ENCODE measurements at regions not wholly inside any gene's neighbourhood (a gene's known extent, or its start where the extent isn't known, plus 50 kb on each side); places are given as distances from the start of the nearest gene placed in this dataset.

DNA sequence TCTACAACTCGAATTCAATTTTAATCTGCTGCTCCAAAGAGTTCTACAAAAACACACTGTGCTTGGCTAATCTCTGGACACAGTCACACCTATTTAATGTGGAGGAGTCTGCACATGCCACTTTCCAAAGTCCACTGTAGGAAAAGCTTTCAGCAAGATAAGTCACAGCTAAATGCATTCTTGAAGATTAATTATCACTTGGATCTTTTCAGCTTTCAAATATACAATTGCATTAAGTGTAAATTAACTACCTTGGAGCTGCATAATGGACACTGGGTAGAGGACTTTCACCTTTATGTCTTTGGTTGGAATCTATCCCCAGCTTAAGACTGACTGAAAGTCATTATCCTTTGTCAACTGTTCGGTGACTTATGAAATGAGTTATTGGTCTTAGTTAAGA is 565.1 kb downstream of the PIK3C3 start:
- Histone ChIP-seq H3K27ac (ENCODE audit: low read depth in 2 of 2, low read length in 2 of 2) (no peak overlapping the region), H3K4me1 (ENCODE audit: control insufficient read depth in 2 of 3, insufficient read depth in 2 of 3, low read depth in 1 of 3, low read length in 3 of 3) (no peaks in the 10 kb centered on the region), H3K9me3 (ENCODE audit: control insufficient read depth in 2 of 3, insufficient read depth in 1 of 3, low read length in 3 of 3) (no peaks in the 10 kb centered on the region), H3K27me3 (ENCODE audit: control insufficient read depth, insufficient read depth, low read length) (no peaks in the 10 kb centered on the region), H3K4me3 (ENCODE audit: low read length in 3 of 3) (no peak overlapping the region), H3K36me3 (ENCODE audit: control insufficient read depth in 2 of 3, insufficient read depth in 3 of 3, low read length in 3 of 3) (no peaks in the 10 kb centered on the region), H3K9ac (ENCODE audit: low read length in 3 of 3) (no peak overlapping the region)
- peak in 1 of 5 donors; percentile 31 for DNase-seq
- TF ChIP-seq CTCF (IDR thresholded peaks at IDR 0.05; ENCODE audit: borderline replicate concordance, extremely low read depth, insufficient read depth), result no peak
- intact Hi-C loops (cut with DNase I), result no loop called here
- no peak for FAIRE-seq

DNA sequence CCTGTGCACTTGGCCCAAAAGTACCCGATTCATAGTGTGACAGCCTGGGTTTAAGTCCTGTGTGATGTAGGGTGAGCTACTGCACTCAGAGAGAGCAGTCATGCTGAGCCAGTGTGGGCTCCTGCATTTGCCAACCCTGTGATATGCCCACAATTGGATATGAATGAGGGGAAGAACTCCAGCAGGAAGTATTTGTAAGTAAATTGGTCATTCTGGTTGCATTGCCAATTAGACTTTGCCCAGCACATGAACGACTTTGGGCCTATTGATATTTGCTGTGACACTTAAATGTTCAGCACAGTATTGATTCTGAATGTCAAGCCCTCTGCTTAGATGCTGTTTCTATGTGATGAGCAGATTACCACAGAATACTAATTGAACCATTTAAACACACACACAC is 570.9 kb downstream of the PIK3C3 start:
- H3K36me3 ChIP-seq (ENCODE audit: control insufficient read depth in 2 of 3, insufficient read depth in 3 of 3, low read length in 3 of 3), result no peaks in the 10 kb centered on the region
- no peaks in the 10 kb centered on the region for H3K9me3 ChIP-seq (ENCODE audit: control insufficient read depth in 2 of 3, insufficient read depth in 1 of 3, low read length in 3 of 3)
- FAIRE-seq, result no peak
- no peak overlapping the region for H3K9ac ChIP-seq (ENCODE audit: low read length in 3 of 3)
- no peak for TF ChIP-seq CTCF (IDR thresholded peaks at IDR 0.05; ENCODE audit: borderline replicate concordance, extremely low read depth, insufficient read depth)
- no peak overlapping the region for H3K4me3 ChIP-seq (ENCODE audit: low read length in 3 of 3)
- DNase-seq, result no peak
- intact Hi-C loops (cut with DNase I), result no loop called here
- H3K27ac ChIP-seq (ENCODE audit: low read depth in 2 of 2, low read length in 2 of 2), result no peak overlapping the region
- H3K4me1 ChIP-seq (ENCODE audit: control insufficient read depth in 2 of 3, insufficient read depth in 2 of 3, low read depth in 1 of 3, low read length in 3 of 3), result no peaks in the 10 kb centered on the region
- H3K27me3 ChIP-seq (ENCODE audit: control insufficient read depth, insufficient read depth, low read length), result no peaks in the 10 kb centered on the region

GRCh38 chr18:42527766-42528165 is 572.7 kb downstream of the PIK3C3 start:
- H3K4me1 ChIP-seq (ENCODE audit: control insufficient read depth in 2 of 3, insufficient read depth in 2 of 3, low read depth in 1 of 3, low read length in 3 of 3), result no peaks in the 10 kb centered on the region
- H3K4me3 ChIP-seq (ENCODE audit: low read length in 3 of 3), result no peak overlapping the region
- DNase-seq (no peak), FAIRE-seq (no peak)
- intact Hi-C loops (cut with DNase I), result no loop called here
- no peaks in the 10 kb centered on the region for H3K36me3 ChIP-seq (ENCODE audit: control insufficient read depth in 2 of 3, insufficient read depth in 3 of 3, low read length in 3 of 3)
- H3K27ac ChIP-seq (ENCODE audit: low read depth in 2 of 2, low read length in 2 of 2), result no peak overlapping the region
- H3K9me3 ChIP-seq (ENCODE audit: control insufficient read depth in 2 of 3, insufficient read depth in 1 of 3, low read length in 3 of 3), result no peaks in the 10 kb centered on the region
- H3K9ac ChIP-seq (ENCODE audit: low read length in 3 of 3), result no peak overlapping the region
- TF ChIP-seq CTCF (IDR thresholded peaks at IDR 0.05; ENCODE audit: borderline replicate concordance, extremely low read depth, insufficient read depth), result no peak
- H3K27me3 ChIP-seq (ENCODE audit: control insufficient read depth, insufficient read depth, low read length), result no peaks in the 10 kb centered on the region

DNA sequence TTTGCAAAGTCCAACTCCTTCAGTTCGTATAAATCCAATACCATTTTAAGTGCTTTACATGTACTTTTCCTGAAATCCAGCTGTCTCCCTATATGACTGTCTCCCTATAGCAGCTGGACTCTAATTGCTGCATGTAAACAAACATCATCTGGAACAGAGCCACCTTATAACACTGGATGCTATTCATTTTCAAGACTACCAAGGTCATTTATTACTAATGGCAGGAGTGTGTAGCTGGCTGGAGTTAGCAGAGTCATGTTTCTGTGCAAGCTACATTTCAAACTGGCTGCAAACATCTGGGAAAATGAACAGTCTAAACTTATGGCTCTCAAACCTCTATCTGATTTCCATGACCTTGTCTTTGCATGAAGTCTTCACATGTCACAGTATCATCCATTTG is 575.2 kb downstream of the PIK3C3 start:
- TF ChIP-seq CTCF (IDR thresholded peaks at IDR 0.05; ENCODE audit: borderline replicate concordance, extremely low read depth, insufficient read depth), result no peak
- Histone ChIP-seq H3K9ac (ENCODE audit: low read length in 3 of 3) (no peak overlapping the region), H3K4me3 (ENCODE audit: low read length in 3 of 3) (no peak overlapping the region), H3K27ac (ENCODE audit: low read depth in 2 of 2, low read length in 2 of 2) (no peak overlapping the region), H3K4me1 (ENCODE audit: control insufficient read depth in 2 of 3, insufficient read depth in 2 of 3, low read depth in 1 of 3, low read length in 3 of 3) (peaks cover 0 to 3% (median 0%) of the 10 kb centered on the region in 3 donors), H3K36me3 (ENCODE audit: control insufficient read depth in 2 of 3, insufficient read depth in 3 of 3, low read length in 3 of 3) (no peaks in the 10 kb centered on the region), H3K27me3 (ENCODE audit: control insufficient read depth, insufficient read depth, low read length) (no peaks in the 10 kb centered on the region), H3K9me3 (ENCODE audit: control insufficient read depth in 2 of 3, insufficient read depth in 1 of 3, low read length in 3 of 3) (no peaks in the 10 kb centered on the region)
- intact Hi-C loops (cut with DNase I), result no loop called here
- FAIRE-seq, result no peak
- DNase-seq, result peak in 3 of 5 donors; percentile 13 to 82 (median 62)
